ENCODE measurements at regions not wholly inside any gene's neighbourhood (a gene's known extent, or its start where the extent isn't known, plus 50 kb on each side); places are given as distances from the start of the nearest gene placed in this dataset.

GRCh38 chr5:77157732-77158532 is 52.5 kb upstream of the PDE8B start:
- Mint-ChIP-seq H3K4me1 (no peaks in the 10 kb centered on the region), H3K27me3 (ENCODE audit: low read depth in 3 of 3) (peaks cover 0 to 6% (median 0%) of the 10 kb centered on the region in 3 donors), H3K36me3 (no peaks in the 10 kb centered on the region), H3K27ac (no peak overlapping the region), H3K9me3 (no peaks in the 10 kb centered on the region), H3K4me3 (no peak overlapping the region)
- DNase-seq, result no peak

GRCh38 chr5:77156379-77156778 is 54.1 kb upstream of the PDE8B start:
- Mint-ChIP-seq H3K27ac (no peak overlapping the region), H3K4me1 (no peaks in the 10 kb centered on the region), H3K27me3 (ENCODE audit: low read depth in 3 of 3) (peaks cover 0 to 6% (median 0%) of the 10 kb centered on the region in 3 donors), H3K9me3 (no peaks in the 10 kb centered on the region), H3K36me3 (no peaks in the 10 kb centered on the region), H3K4me3 (no peak overlapping the region)
- DNase-seq, result no peak

GRCh38 chr5:77155179-77155785 is 55.2 kb upstream of the PDE8B start:
- Mint-ChIP-seq H3K27me3 (ENCODE audit: low read depth in 3 of 3) (peaks cover 0 to 7% (median 0%) of the 10 kb centered on the region in 3 donors), H3K27ac (no peak overlapping the region), H3K36me3 (no peaks in the 10 kb centered on the region), H3K4me1 (no peaks in the 10 kb centered on the region), H3K4me3 (no peak overlapping the region), H3K9me3 (no peaks in the 10 kb centered on the region)
- no peak for DNase-seq

- H3K27me3 Mint-ChIP-seq (ENCODE audit: low read depth in 3 of 3), result peaks cover 0 to 7% (median 0%) of the 10 kb centered on the region in 3 donors
- no peak for DNase-seq
- H3K36me3 Mint-ChIP-seq, result no peaks in the 10 kb centered on the region
- H3K9me3 Mint-ChIP-seq, result no peaks in the 10 kb centered on the region
- no peaks in the 10 kb centered on the region for H3K4me1 Mint-ChIP-seq
- no peak overlapping the region for H3K4me3 Mint-ChIP-seq
- H3K27ac Mint-ChIP-seq, result no peak overlapping the region
Measured at GRCh38 chr5:77152441-77152840, 58.0 kb upstream of the PDE8B start.

GRCh38 chr5:77151501-77151900 is 59.0 kb upstream of the PDE8B start:
- Mint-ChIP-seq H3K36me3 (no peaks in the 10 kb centered on the region), H3K9me3 (no peaks in the 10 kb centered on the region), H3K27me3 (ENCODE audit: low read depth in 3 of 3) (peaks cover 0 to 7% (median 5%) of the 10 kb centered on the region in 3 donors), H3K4me3 (no peak overlapping the region), H3K4me1 (no peaks in the 10 kb centered on the region), H3K27ac (no peak overlapping the region)
- no peak for DNase-seq

- Mint-ChIP-seq H3K27ac (peak overlapping the region in 1 of 6 donors; percentile 25), H3K4me1 (no peaks in the 10 kb centered on the region), H3K27me3 (ENCODE audit: low read depth in 3 of 3) (peaks cover 2 to 5% (median 3%) of the 10 kb centered on the region in 3 donors), H3K4me3 (no peak overlapping the region), H3K36me3 (no peaks in the 10 kb centered on the region), H3K9me3 (no peaks in the 10 kb centered on the region)
- no peak for DNase-seq
Measured at GRCh38 chr5:77146896-77147295, 59.8 kb upstream of the ZBED3 start.

GRCh38 chr5:77145666-77146065 is 58.6 kb upstream of the ZBED3 start:
- Mint-ChIP-seq H3K4me1 (no peaks in the 10 kb centered on the region), H3K27me3 (ENCODE audit: low read depth in 3 of 3) (peaks cover 0 to 5% (median 2%) of the 10 kb centered on the region in 3 donors), H3K36me3 (no peaks in the 10 kb centered on the region), H3K9me3 (no peaks in the 10 kb centered on the region), H3K27ac (no peak overlapping the region), H3K4me3 (no peak overlapping the region)
- DNase-seq, result no peak

GRCh38 chr5:77144837-77145139 is 57.7 kb upstream of the ZBED3 start:
- H3K36me3 Mint-ChIP-seq, result no peaks in the 10 kb centered on the region
- H3K27me3 Mint-ChIP-seq (ENCODE audit: low read depth in 3 of 3), result peaks cover 0 to 5% (median 2%) of the 10 kb centered on the region in 3 donors

GRCh38 chr5:77143998-77144836 is 57.1 kb upstream of the ZBED3 start:
- H3K27me3 Mint-ChIP-seq (ENCODE audit: low read depth in 3 of 3), result peaks cover 0 to 5% (median 2%) of the 10 kb centered on the region in 3 donors
- no peaks in the 10 kb centered on the region for H3K9me3 Mint-ChIP-seq
- no peaks in the 10 kb centered on the region for H3K4me1 Mint-ChIP-seq

More at GRCh38 chr5:77144837-77145139, 57.7 kb upstream of the ZBED3 start:
- no peaks in the 10 kb centered on the region for H3K4me1 Mint-ChIP-seq
- H3K4me3 Mint-ChIP-seq, result no peak overlapping the region
- DNase-seq, result no peak
- no peak overlapping the region for H3K27ac Mint-ChIP-seq
- no peaks in the 10 kb centered on the region for H3K9me3 Mint-ChIP-seq

GRCh38 chr5:77140350-77140749 is 53.3 kb upstream of the ZBED3 start:
- H3K4me3 Mint-ChIP-seq, result no peak overlapping the region
- H3K27ac Mint-ChIP-seq, result no peak overlapping the region
- peaks cover 0 to 3% (median 2%) of the 10 kb centered on the region in 3 donors for H3K27me3 Mint-ChIP-seq (ENCODE audit: low read depth in 3 of 3)
- no peak for DNase-seq
- H3K4me1 Mint-ChIP-seq, result no peaks in the 10 kb centered on the region
- no peaks in the 10 kb centered on the region for H3K9me3 Mint-ChIP-seq
- no peaks in the 10 kb centered on the region for H3K36me3 Mint-ChIP-seq

More at GRCh38 chr5:77143998-77144836, 57.1 kb upstream of the ZBED3 start:
- H3K36me3 Mint-ChIP-seq, result no peaks in the 10 kb centered on the region
- no peak overlapping the region for H3K4me3 Mint-ChIP-seq
- H3K27ac Mint-ChIP-seq, result no peak overlapping the region
- peak; percentile 11 to 29 (median 24) for DNase-seq

GRCh38 chr5:77139001-77139400 is 51.9 kb upstream of the ZBED3 start:
- no peak for DNase-seq
- Mint-ChIP-seq H3K27me3 (ENCODE audit: low read depth in 3 of 3) (peaks cover under 1 to 3% (median 3%) of the 10 kb centered on the region in 3 donors), H3K4me3 (no peak overlapping the region), H3K27ac (no peak overlapping the region), H3K9me3 (no peaks in the 10 kb centered on the region), H3K36me3 (no peaks in the 10 kb centered on the region), H3K4me1 (no peaks in the 10 kb centered on the region)
